Cardiac muscle cell (in vitro differentiated cells and primary cell): ENCODE measurements at regions not wholly inside any gene's neighbourhood (a gene's known extent, or its start where the extent isn't known, plus 50 kb on each side); places are given as distances from the start of the nearest gene placed in this dataset.

Source experiments
- DNase-seq, 2 donors: peaks; one replicate each; pipeline versions ENCODE4 v3.0.0 to v3.0.0-alpha.2; 2010 to 2017; ENCODE audit warnings: low read depth in 1 of 2, low spot score in 1 of 2
- H3K27ac ChIP-seq: fragments of 200-600 bp; sonication (generic); 2 replicates; pipeline ENCODE4 v1.5.1; 2016
- H3K27me3 ChIP-seq: fragments of 200-600 bp; sonication (generic); 2 replicates; pipeline ENCODE4 v1.6.0; 2016; ENCODE audit warnings: control low read depth
- H3K36me3 ChIP-seq: fragments of 200-600 bp; sonication (generic); 2 replicates; pipeline ENCODE4 v1.5.1; 2016; ENCODE audit warnings: control low read depth
- H3K4me1 ChIP-seq: fragments of 200-600 bp; sonication (generic); 2 replicates; pipeline ENCODE4 v1.8.1; 2017; ENCODE audit warnings: low read depth, mild to moderate bottlenecking, mixed run types
- H3K4me3 ChIP-seq: fragments of 200-600 bp; sonication (generic); 2 replicates; pipeline ENCODE4 v1.5.1; 2016; ENCODE audit warnings: mild to moderate bottlenecking
- H3K9me3 ChIP-seq: fragments of 200-600 bp; sonication (generic); 2 replicates; pipeline ENCODE4 v1.5.1; 2017; ENCODE audit warnings: low read depth, mild to moderate bottlenecking, control low read depth
- CTCF ChIP-seq: IDR thresholded peaks from 2 replicates; pipeline ENCODE4 v1.5.1; 2012; ENCODE audit warnings: low read depth, mild to moderate bottlenecking, low read length

DNA sequence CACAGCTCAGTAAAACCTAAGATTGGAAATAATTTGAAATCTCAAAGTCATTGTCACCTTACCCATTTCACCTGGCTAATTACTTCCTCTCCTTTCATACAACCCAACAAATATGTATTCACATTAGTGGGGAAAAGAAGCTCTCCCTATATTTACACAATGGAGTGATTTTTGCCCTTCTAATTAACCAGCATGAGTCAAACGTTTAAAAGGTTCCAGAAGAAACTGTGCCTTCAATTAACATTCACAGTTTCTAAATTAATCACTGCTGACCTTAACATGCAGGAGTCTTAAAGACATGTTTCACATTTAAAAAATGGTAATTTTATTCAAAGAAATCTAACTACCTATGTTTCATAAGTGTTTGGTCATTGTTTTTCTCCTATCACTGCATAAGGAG is 254.6 kb downstream of the CBLL2 start:
- TF ChIP-seq CTCF: no peak
- Histone ChIP-seq H3K9me3 (no peaks in the 10 kb centered on the region), H3K36me3 (no peaks in the 10 kb centered on the region), H3K27ac (no peak overlapping the region), H3K4me3 (no peak overlapping the region), H3K4me1 (no peaks in the 10 kb centered on the region), H3K27me3 (no peaks in the 10 kb centered on the region)
- no peak for DNase-seq

- no peaks in the 10 kb centered on the region for H3K9me3 ChIP-seq
- H3K27me3 ChIP-seq: no peaks in the 10 kb centered on the region
- DNase-seq: peak in 1 of 2 donors; percentile 11
- H3K36me3 ChIP-seq: no peaks in the 10 kb centered on the region
- TF ChIP-seq CTCF: no peak
- H3K4me1 ChIP-seq: no peaks in the 10 kb centered on the region
- H3K27ac ChIP-seq: no peak overlapping the region
- no peak overlapping the region for H3K4me3 ChIP-seq
These were observed 261.2 kb downstream of the CBLL2 start for GRCh38 chrX:22533898-22534297.

DNA sequence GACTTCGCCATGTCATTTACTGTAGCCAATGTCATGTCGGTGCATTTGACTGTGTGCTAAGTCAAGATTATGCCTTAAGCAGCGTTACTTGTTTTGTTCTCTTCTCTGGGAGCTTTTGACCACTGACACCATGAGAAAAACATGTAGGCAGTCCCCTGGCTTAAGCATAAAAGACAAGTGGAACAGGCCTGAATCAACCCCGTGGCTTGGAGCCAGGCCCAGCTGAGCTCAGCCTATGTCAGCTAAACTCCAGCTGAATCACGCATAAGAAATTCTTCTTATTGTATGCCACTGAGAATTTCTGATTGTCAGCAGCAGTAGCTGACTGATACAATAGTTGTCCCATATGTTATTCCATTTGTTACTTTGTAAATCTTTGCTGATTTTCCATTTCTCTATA is 261.9 kb downstream of the CBLL2 start:
- peak in 1 of 2 donors; percentile 23 for DNase-seq
- no peak for TF ChIP-seq CTCF
- Histone ChIP-seq H3K27me3 (no peaks in the 10 kb centered on the region), H3K9me3 (no peaks in the 10 kb centered on the region), H3K36me3 (no peaks in the 10 kb centered on the region), H3K4me1 (no peaks in the 10 kb centered on the region), H3K4me3 (no peak overlapping the region), H3K27ac (no peak overlapping the region)

- no peaks in the 10 kb centered on the region for H3K27me3 ChIP-seq
- H3K4me3 ChIP-seq: no peak overlapping the region
- DNase-seq: no peak
- H3K9me3 ChIP-seq: no peaks in the 10 kb centered on the region
- H3K36me3 ChIP-seq: no peaks in the 10 kb centered on the region
- no peaks in the 10 kb centered on the region for H3K4me1 ChIP-seq
- no peak overlapping the region for H3K27ac ChIP-seq
- TF ChIP-seq CTCF: no peak
These were observed 264.1 kb downstream of the CBLL2 start for GRCh38 chrX:22536746-22537304.

DNA sequence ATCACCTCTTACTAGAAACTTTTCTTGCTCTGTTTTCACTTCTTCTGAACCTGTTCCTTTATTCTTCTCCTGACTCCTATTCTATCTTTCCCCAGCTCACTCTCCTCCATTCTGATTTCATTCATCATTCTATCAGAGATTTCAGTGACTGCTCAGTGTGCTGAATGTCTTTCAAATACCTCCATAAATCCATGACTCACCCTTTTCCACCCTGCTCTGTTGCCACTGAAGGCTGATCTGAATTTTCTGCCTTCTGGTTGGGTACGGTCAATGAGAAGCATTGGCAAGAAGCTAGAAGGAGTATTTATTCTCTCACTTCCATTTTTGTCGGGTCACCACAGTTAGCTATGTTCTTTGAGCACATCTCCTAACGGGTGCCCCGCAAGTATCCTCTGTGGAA is 265.9 kb downstream of the CBLL2 start:
- no peaks in the 10 kb centered on the region for H3K9me3 ChIP-seq
- H3K4me1 ChIP-seq: no peaks in the 10 kb centered on the region
- no peak for TF ChIP-seq CTCF
- no peak for DNase-seq
- no peak overlapping the region for H3K4me3 ChIP-seq
- H3K27ac ChIP-seq: no peak overlapping the region
- H3K36me3 ChIP-seq: no peaks in the 10 kb centered on the region
- no peaks in the 10 kb centered on the region for H3K27me3 ChIP-seq

GRCh38 chrX:22541926-22542325 is 269.2 kb downstream of the CBLL2 start:
- no peaks in the 10 kb centered on the region for H3K27me3 ChIP-seq
- H3K27ac ChIP-seq: no peak overlapping the region
- H3K4me1 ChIP-seq: no peaks in the 10 kb centered on the region
- no peaks in the 10 kb centered on the region for H3K36me3 ChIP-seq
- no peak overlapping the region for H3K4me3 ChIP-seq
- no peak for DNase-seq
- TF ChIP-seq CTCF: no peak
- H3K9me3 ChIP-seq: no peaks in the 10 kb centered on the region
